Epithelial cell of esophagus (primary cell): ENCODE measurements at regions not wholly inside any gene's neighbourhood (a gene's known extent, or its start where the extent isn't known, plus 50 kb on each side); places are given as distances from the start of the nearest gene placed in this dataset.

Source experiments
- DNase-seq: peaks from one replicate; pipeline ENCODE4 v3.0.0; 2010; ENCODE audit warnings: low read depth
- H3K4me3 ChIP-seq: 2 replicates; pipeline ENCODE4 v1.5.1; 2011; ENCODE audit warnings: mild to moderate bottlenecking, low read length, control low read depth
- TF ChIP-seq, protein P1 (sequence below): IDR thresholded peaks from 2 replicates; pipeline ENCODE4 v1.5.1; 2011; ENCODE audit warnings: low read depth, mild to moderate bottlenecking, low read length, control low read depth, inconsistent platforms; ENCODE audit not compliant: insufficient read depth; ENCODE audit errors: missing control alignments

- DNase-seq = peak; percentile 27
- no peak overlapping the region for H3K4me3 ChIP-seq
- TF ChIP-seq, protein P1, sequence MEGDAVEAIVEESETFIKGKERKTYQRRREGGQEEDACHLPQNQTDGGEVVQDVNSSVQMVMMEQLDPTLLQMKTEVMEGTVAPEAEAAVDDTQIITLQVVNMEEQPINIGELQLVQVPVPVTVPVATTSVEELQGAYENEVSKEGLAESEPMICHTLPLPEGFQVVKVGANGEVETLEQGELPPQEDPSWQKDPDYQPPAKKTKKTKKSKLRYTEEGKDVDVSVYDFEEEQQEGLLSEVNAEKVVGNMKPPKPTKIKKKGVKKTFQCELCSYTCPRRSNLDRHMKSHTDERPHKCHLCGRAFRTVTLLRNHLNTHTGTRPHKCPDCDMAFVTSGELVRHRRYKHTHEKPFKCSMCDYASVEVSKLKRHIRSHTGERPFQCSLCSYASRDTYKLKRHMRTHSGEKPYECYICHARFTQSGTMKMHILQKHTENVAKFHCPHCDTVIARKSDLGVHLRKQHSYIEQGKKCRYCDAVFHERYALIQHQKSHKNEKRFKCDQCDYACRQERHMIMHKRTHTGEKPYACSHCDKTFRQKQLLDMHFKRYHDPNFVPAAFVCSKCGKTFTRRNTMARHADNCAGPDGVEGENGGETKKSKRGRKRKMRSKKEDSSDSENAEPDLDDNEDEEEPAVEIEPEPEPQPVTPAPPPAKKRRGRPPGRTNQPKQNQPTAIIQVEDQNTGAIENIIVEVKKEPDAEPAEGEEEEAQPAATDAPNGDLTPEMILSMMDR = peak; percentile 38
Measured at GRCh38 chr16:59899940-59900339, 1165.8 kb upstream of the GOT2 start.

DNA sequence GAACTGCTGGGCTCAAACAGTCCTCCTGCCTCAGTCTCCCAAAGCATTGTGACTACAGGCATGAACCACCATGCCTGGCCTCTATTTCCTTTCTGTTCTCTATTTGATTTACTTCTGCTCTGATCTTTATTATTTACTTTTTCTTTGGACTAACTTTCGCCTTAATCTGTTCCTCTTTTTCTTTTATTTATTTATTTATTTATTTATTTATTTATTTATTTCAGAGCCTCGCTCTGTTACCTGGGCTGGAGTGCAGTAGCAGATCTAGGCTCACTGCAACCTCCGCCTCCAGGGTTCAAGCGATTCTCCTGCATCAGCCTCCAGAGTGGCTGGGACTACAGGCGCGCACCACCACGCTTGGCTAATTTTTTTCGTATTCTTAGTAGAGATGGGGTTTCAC is 1158.3 kb upstream of the GOT2 start:
- TF ChIP-seq, protein P1 = no peak
- no peak for DNase-seq

DNA sequence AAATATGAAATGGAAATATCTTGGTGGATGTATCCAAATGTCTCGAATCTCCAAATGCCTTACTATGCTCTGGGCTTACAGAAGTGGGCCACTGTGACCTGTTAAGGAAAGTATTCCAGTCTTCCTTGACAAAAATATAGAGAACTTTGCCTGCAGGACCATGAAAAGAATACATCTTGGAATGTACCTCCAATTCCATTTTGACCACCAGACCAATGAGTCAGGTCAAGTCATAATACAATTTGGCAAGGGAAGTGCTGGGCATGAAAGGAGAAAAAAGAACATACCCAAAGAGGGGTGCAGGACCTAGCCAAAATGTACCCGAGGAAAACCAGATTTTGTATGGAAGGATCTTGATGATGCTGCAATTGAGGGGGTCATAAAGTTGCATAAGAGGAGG is 1153.7 kb upstream of the GOT2 start:
- no peak for DNase-seq
- H3K4me3 ChIP-seq = no peak overlapping the region
- TF ChIP-seq, protein P1 = no peak

More for the DNA sequence above, 1158.3 kb upstream of the GOT2 start:
- H3K4me3 ChIP-seq = no peak overlapping the region

DNA sequence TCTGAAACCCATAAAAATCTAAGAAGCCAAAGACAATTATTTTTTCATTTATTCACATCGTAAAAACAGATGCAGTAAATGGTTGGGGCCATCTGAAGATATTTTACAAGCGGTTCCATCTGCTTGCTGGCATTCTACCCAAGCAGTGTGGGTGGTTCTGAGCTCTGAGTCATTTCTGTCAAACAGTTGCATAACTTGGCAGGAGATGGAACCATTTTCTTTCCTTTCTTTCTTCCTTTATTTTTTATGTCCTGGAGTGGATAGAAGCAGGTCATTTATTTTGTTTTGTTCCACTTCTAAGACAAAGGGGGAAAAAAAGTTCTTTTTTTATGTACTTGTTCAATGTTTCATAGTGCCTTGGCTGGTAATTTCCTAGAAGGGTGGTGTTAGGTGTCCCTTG is 1151.9 kb upstream of the GOT2 start:
- no peak overlapping the region for H3K4me3 ChIP-seq
- TF ChIP-seq, protein P1 = no peak
- peak; percentile 81 for DNase-seq

DNA sequence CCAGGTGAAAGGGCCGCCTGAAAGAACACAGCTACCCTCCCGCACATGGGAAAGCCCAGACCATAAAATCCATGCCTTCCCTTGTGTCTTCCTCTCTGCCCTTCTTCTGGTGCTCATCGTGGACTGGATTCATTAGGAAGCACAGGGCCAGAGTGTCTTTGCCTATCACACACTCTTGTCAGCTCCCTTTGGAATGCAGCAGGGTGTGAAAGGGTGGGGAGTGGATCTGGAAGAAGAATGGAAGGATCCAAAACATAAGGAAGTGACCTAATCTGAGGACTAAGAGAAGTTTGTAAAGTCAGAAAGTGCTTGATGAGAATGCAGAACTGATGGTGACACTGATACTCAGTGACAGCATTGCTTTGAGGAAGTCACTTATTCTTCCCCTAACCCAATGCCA is 1147.3 kb upstream of the GOT2 start:
- DNase-seq = peak; percentile 25
- no peak overlapping the region for H3K4me3 ChIP-seq
- TF ChIP-seq, protein P1 = no peak

- no peak overlapping the region for H3K4me3 ChIP-seq
- TF ChIP-seq, protein P1 = no peak
- DNase-seq = peak; percentile 61
Measured at GRCh38 chr16:59880611-59881010, 1146.5 kb upstream of the GOT2 start.

- TF ChIP-seq, protein P1 = no peak
- no peak overlapping the region for H3K4me3 ChIP-seq
- peak; percentile 19 for DNase-seq
Measured at GRCh38 chr16:59878999-59879398, 1144.9 kb upstream of the GOT2 start.
